ENCODE measurements at regions not wholly inside any gene's neighbourhood (a gene's known extent, or its start where the extent isn't known, plus 50 kb on each side); places are given as distances from the start of the nearest gene placed in this dataset.
"Not testable (repeated sequence)": the region's sequence is repeated elsewhere in the genome, so short reads cannot be mapped to it uniquely, and the experiment has no call there.

DNA sequence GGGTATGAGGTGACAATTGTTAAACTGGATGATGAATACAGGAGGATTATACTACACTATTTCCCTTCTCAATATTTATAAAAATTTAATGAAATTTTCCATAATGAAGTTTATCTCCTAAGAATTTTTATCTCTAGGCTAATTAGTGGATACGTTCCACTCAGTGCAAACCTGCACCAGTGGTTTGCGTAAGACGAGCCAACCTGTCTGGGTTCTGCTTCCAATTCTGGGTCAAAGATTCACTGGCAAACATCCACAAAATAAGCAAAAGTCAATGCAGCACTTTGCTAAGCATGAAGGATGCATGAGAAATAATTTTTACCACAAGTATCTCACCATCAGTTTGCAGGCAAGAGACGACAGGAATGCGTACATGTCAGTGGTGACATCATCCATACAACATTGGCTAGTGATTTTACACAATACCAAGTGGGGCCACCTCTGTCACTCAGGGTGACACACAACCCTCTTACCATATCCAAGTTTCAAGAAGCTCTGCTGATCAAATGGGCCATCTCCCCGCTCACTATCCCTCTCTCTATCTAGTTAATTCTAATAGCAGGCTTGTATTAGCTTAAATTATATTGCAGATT lies 51.7 kb downstream of the FAM50B start:
- DNase-seq (ENCODE audit: low spot score), result no peak

GRCh38 chr6:3902871-3903648 lies 53.9 kb downstream of the FAM50B start:
- no peak for DNase-seq (ENCODE audit: low spot score)

DNA sequence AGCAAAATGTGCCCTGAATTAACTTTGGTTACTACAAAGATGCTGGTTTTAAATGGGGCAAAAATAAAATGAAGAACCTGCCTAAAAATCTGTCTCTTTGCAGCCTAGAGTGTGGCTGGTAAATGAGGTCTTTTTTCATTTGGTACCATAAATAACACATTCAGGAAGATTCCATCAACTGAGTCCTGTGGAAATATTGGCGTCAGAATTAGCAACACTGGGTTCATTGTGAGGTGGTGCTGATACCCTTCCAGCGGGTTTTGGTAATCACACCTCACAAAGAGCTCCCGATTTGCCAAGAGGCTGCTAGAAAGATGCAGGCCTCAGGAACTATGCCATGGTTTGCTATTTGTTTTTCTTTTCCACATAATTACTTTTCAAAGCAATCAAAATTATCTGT lies 55.3 kb downstream of the FAM50B start:
- DNase-seq (ENCODE audit: low spot score), result no peak

DNA sequence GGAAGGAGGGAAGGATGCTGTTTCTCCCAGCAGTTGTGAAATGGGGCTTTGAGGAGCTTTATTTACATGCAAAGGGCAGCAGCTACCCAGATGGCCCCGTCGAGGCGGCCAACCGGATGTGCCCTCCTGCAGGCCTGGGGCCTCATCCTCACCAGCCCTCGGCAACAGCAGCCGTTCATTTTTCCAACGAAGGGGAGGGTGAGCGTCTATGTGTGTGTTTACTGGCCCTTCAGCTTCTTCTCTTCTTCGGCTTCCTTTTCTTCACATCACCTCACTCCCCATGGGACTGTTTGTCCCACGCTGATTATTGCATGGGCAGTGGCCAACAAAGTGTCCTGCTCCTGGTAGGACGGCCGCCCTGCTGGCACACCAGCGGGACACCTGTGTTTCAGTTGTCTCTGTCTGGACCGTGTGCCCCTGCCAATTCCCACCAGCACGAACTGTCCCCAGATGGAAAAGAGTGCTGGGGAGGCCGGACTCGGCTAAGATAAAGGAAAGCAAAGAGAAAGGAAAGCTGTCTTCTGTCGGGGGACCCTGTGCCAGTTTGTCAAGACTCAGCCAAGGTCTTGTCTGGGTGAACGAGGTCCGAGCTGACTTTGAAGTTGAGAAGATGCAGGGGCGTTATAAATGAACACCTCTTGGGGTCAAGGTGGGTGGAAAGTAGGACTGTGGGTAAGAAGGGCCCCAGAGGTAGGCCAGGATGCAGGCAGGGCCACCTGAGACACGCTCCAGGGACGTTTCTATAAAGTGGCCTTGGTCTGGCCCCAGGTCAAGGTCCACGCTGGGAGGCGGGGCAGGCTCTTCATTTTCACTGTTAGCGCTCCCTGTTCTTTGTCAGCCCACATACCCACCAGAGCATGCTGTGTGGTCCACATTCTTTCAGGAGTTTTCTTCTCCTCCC lies 57.0 kb downstream of the FAM50B start:
- DNase-seq (ENCODE audit: low spot score), result no peak

DNA sequence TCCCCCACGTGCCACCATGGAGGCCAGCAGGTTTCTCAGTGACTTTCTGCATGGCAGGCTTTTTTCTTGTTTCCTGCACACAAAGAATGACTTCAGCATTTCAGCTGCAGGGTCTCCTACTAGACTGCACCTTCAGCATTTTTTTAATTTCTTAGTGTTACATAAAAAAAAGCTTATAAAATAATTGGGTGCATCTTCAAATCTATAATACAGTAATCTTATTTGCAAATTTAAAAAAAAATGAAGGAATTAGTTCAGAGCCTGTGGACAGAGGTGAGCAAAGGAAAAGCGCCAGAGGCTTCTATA lies 57.6 kb downstream of the FAM50B start:
- DNase-seq (ENCODE audit: low spot score), result no peak

- DNase-seq (ENCODE audit: low spot score), result no peak
Observed at GRCh38 chr6:3908223-3908622, 59.0 kb downstream of the FAM50B start.

DNA sequence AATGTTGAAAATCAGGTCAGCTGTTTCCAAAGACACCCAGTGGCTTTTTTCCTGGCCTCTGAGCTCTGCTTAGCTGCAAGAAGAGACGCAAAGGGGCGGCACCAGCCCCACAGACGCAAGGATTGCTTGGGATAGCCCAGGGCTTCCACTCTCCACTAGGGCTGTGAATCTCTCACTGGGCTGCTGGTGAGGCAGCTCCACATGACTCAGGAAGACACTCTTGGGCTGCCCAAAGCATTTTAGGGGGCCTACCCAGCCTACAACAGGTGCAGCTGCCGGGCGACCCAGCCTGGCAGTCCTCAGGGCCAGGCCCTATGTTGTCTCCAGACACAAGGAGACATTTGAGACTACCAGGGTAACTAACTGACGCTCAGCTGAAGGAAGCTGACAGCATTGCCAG lies 59.8 kb downstream of the FAM50B start:
- no peak for DNase-seq (ENCODE audit: low spot score)

GRCh38 chr6:3910106-3910663 lies 61.0 kb downstream of the FAM50B start:
- DNase-seq (ENCODE audit: low spot score), result no peak

DNA sequence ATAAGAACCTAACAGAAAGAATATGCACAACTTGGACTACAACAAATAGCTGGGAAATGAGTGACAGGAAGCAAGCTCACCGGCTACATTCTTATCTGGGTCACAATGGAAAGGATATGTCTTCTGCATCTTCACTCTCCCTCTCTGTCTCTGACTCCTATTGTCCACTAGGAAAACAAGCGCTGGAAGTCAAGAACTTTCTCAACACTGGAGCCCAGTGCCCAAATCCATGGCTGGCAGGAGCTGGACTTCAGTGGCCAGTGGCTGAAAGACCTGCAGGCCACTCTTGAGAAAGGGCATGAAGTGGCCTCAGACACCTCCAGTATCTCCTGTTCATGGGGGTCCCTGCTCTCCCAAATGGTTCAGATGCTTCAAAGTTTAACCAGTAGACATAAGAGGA lies 62.0 kb downstream of the FAM50B start:
- DNase-seq (ENCODE audit: low spot score), result peak; percentile 84

DNA sequence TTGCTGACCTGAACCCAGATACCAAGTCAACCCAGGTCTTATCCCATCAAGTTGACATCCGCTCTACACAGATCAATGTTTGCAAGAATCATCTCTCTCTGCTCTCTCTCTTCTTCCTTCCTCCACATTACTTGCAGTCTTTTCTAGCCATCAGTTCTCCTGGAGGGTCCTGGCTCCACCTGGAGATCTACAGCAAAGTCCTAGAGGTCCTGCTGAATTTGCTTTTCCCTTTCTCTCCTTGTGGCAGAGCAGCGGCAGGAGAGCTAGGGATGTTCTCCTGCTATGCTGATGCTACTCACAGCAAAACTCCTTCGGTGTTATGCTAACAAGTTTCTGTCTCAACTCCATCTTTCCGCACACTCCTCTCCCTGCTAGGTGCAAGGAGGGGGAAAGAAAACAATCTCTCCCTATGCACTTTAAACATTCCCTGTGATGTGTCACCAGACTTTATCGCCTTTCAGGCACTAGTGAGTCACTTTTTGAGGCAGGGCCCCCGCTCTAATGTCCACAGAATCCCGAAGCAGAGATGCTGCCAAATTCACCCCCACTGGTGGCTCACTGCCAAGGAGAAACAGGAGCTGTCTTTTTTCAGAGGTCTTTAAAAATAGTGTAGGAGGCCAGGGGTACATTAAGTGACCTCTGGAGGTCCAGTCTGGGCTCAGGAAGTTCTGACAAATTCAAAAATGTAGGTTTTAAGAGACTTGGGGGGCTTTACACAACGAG lies 62.6 kb downstream of the FAM50B start:
- DNase-seq (ENCODE audit: low spot score), result peak; percentile 94

DNA sequence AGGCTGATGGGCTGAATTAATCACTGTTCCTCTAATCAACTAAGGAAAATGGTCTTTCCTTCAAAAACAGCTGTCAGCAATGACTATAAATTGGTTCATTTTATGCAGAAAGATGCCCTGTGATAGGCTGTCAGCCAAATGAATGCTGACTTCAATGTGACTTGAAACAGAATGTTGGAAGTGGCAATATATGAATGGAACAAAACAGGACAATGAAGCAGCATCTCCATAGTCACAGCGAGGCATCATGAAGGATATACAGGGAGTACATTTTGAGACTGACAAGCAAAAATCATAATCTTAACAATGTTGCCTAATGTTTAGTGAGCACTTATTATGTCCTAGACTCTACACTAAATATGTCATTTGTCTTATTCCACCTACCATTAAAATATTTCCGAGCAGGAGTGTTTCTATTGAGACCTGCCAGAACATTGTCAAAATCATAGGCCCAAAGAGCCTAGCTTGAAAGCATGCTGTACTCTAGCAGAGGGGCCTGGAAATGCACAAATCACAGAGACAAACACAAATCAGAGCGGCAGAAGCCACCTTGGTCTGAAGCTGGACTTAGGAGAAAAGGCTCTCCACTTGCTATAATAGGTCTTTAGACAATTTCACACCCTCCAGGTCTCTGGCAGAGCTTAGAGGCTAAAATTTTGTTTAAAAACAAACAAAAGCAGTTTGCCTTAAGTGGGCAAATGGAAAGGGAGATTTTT lies 63.3 kb downstream of the FAM50B start:
- peak; percentile 53 for DNase-seq (ENCODE audit: low spot score)

DNA sequence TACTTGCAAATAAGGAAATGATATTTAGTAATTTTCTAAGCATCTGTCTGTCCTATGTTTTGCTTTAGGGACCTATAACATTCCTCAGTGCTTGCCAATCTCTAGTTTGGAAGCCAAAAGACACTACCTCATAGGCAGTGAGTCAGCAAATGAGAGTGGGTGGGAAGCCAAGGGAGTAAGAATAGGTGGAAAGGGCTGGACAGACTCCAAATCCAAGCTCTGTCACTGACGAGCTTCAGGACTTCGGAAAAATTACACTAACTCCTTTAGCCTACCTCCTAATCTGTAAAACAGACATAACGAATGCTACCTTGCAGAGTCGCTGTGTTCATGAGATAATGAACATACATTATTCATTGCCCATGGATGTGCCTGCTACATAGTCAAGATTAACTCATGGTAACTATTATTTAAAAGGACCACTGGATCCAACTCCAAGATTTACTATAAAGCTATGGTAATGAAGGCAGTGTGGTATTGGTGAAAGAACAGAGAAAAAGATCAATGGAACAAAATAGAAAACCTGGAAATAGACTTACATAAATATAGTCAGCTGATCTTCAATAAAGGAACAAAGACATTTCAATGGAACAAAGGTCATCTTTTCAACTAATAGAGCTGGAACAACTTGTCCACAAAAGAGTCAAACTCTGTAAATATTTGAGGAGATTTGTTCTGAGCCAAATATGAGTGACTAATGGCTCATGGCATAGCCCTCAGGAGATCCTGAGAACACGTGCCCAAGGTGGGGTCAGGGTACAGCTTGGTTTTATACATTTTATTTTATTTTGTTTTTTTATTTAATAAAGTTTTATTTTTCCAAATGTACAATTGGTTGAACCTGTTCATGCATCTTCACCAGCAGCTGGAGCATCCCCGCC lies 64.1 kb downstream of the FAM50B start:
- peak; percentile 99 for DNase-seq (ENCODE audit: low spot score)

- DNase-seq (ENCODE audit: low spot score), result no peak
Observed at GRCh38 chr6:3913958-3914337, 64.8 kb downstream of the FAM50B start.

GRCh38 chr6:3915076-3915791 lies 66.1 kb downstream of the FAM50B start:
- DNase-seq (ENCODE audit: low spot score), result no peak

GRCh38 chr6:3916211-3916610 lies 67.0 kb downstream of the FAM50B start:
- DNase-seq (ENCODE audit: low spot score), result peak; percentile 76

- not testable (repeated sequence) for DNase-seq (ENCODE audit: low spot score)
Observed at GRCh38 chr6:3916749-3917148, 67.6 kb downstream of the FAM50B start.

- DNase-seq (ENCODE audit: low spot score), result no peak
Observed at GRCh38 chr6:3918469-3918868, 69.3 kb downstream of the FAM50B start.

- DNase-seq (ENCODE audit: low spot score), result no peak
Observed at GRCh38 chr6:3919130-3919628, 70.0 kb downstream of the FAM50B start.

DNA sequence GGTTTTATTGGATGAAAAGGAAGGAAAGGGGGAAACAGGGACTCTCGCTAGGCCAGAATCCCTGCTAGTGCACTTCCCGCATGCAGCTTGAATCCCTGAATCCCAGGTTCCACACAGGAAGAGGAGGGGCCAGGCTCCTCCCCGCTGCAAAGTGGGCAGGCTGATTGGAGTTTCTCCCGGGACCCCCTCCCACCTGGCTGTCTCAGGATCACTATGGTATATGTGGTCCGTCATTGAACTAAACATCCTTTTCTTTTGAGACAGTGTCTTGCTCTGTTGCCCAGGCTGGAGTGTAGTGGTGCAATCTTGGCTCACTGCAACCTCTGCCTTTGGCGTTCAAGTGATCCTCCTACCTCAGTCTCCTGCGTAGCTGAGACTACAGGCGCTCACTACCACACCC lies 70.7 kb downstream of the FAM50B start:
- no peak for DNase-seq (ENCODE audit: low spot score)

DNA sequence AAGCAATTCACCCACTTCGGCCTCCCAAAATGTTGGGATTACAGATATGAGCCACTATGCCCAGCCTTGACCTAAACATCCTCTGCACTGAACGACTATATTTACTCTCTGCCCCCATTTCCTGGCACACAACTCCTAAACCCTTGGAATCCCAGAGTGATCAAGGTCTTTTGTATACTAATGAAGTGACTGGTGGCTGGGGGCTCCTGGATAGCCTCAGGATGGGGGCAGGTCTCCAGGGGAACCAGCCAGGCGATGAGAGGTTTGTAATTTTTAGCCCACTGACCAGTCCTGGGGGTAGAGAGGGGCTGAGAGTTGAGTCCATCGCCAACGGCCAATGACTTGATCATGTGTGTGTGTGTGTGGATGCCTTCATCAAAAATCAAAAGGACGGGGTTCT lies 71.1 kb downstream of the FAM50B start:
- DNase-seq (ENCODE audit: low spot score), result no peak

Measured in kidney capillary endothelial cell (primary cell).